GM13977 (cell line): ENCODE measurements at regions not wholly inside any gene's neighbourhood (a gene's known extent, or its start where the extent isn't known, plus 50 kb on each side); places are given as distances from the start of the nearest gene placed in this dataset.

ENCODE experiments used
- DNase-seq: peaks from one replicate; pipeline ENCODE4 v3.0.0; 2012; ENCODE audit warnings: low spot score
- CTCF ChIP-seq: IDR thresholded peaks from 2 replicates; pipeline ENCODE4 v1.5.1; 2012; ENCODE audit warnings: mild to moderate bottlenecking, control low read depth; ENCODE audit not compliant: insufficient read depth; ENCODE audit errors: extremely low read depth, missing control alignments
- in situ Hi-C: fragments of 300-500 bp; cut with MboI; formaldehyde crosslinking; loops from one replicate; pipeline ENCODE4 v1.12.0; 2022; ENCODE audit warnings: low sequenced_read_pairs, low pct_unique_long_range_greater_than_20kb, mixed read lengths, inconsistent platforms; ENCODE audit not compliant: unreplicated experiment

GRCh38 chr10:78412605-78413004, 378.9 kb downstream of the RPS24 start:
- no peak for DNase-seq
- in situ Hi-C loops: no loop called here

GRCh38 chr10:78413076-78414055, 379.7 kb downstream of the RPS24 start:
- TF ChIP-seq CTCF: no peak
- in situ Hi-C loops: no loop called here
- no peak for DNase-seq

More at GRCh38 chr10:78412605-78413004, 378.9 kb downstream of the RPS24 start:
- no peak for TF ChIP-seq CTCF

- in situ Hi-C loops: no loop called here
- no peak for TF ChIP-seq CTCF
- DNase-seq: no peak
Measured at GRCh38 chr10:78414380-78414779, 380.7 kb downstream of the RPS24 start.

- in situ Hi-C loops: no loop called here
- DNase-seq: no peak
- no peak for TF ChIP-seq CTCF
Measured at GRCh38 chr10:78415111-78415510, 381.4 kb downstream of the RPS24 start.

- in situ Hi-C loops: no loop called here
- no peak for TF ChIP-seq CTCF
- no peak for DNase-seq
Measured at GRCh38 chr10:78416031-78417011, 382.7 kb downstream of the RPS24 start.
